Adrenal gland (tissue), 5 donors: ENCODE measurements at regions not wholly inside any gene's neighbourhood (a gene's known extent, or its start where the extent isn't known, plus 50 kb on each side); places are given as distances from the start of the nearest gene placed in this dataset.

Source experiments
- POLR2A ChIP-seq, 2 donors: fragments of 450-650 bp; IDR thresholded peaks; one replicate each; pipeline ENCODE4 v1.6.1; 2017; ENCODE audit warnings: antibody characterized with exemption in 2 of 2, mild to moderate bottlenecking in 2 of 2, moderate library complexity in 1 of 2
- TF ChIP-seq, protein P1 (sequence below), 6 experiments: fragments of 450-650 bp in 4 of 6; fragments of 200-600 bp in 2 of 6; sonication (generic) in 1 of 6; IDR thresholded peaks; 1 replicate in 5 of 6; 2 replicates in 1 of 6; pipeline versions ENCODE4 v1.5.1 to v1.8.0; 2016 to 2021; ENCODE audit warnings: antibody characterized with exemption in 6 of 6, mild to moderate bottlenecking in 2 of 6, moderate library complexity in 1 of 6
- donor health status: DM: no; HTN: no; CAD: no.

DNA sequence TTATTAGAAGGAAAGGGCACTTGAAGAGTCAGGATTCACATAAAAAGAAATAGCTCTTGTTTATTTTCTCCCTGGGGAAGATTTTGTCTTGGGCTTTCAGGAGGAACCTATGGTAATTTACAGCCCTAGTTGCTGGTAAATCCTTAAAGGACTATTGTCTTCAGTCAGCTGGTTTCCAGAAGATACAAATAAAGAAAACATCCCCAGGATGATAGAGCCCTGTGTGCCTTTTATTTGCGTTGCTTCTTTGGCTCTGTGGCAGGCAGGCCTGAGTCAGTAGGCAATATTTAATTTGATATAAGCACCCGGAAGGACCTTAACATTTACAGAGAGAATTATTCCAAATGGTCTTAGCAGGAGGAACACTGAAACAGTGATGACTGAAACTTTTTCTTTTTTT, 131.0 kb upstream of the SLC34A2 start:
- TF ChIP-seq POLR2A (IDR thresholded peaks at IDR 0.05), result no peak
- TF ChIP-seq, protein P1, sequence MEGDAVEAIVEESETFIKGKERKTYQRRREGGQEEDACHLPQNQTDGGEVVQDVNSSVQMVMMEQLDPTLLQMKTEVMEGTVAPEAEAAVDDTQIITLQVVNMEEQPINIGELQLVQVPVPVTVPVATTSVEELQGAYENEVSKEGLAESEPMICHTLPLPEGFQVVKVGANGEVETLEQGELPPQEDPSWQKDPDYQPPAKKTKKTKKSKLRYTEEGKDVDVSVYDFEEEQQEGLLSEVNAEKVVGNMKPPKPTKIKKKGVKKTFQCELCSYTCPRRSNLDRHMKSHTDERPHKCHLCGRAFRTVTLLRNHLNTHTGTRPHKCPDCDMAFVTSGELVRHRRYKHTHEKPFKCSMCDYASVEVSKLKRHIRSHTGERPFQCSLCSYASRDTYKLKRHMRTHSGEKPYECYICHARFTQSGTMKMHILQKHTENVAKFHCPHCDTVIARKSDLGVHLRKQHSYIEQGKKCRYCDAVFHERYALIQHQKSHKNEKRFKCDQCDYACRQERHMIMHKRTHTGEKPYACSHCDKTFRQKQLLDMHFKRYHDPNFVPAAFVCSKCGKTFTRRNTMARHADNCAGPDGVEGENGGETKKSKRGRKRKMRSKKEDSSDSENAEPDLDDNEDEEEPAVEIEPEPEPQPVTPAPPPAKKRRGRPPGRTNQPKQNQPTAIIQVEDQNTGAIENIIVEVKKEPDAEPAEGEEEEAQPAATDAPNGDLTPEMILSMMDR (IDR thresholded peaks at IDR 0.05), result no peak
